GM18519 (cell line): ENCODE measurements at regions not wholly inside any gene's neighbourhood (a gene's known extent, or its start where the extent isn't known, plus 50 kb on each side); places are given as distances from the start of the nearest gene placed in this dataset.

Experiments used
- ATAC-seq: cut with Tn5 transposase; IDR thresholded peaks from one replicate; pipeline ENCODE4 v1.9.1; 2021; ENCODE audit warnings: mild to moderate bottlenecking, moderate library complexity; ENCODE audit not compliant: unreplicated experiment, low FRiP score

DNA sequence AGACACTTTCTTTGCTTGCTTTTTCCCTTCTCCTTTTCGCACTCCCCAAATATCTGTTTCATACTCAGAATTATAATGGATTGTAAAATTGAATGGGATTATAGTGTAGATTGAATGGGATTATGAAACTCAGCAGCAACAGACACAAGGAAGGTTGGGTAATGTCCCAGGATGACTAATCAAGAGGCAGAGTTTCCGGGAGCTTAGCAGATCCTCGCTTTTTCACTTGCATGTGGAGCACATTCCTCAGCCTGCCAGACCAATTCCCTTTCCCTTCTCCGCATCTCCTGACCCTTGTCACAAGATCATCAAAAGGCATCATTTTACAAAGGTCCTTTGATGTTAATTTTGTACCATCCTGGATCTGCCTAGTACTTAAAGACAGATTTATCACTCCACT is 55.1 kb upstream of the SLC1A1 start:
- ATAC-seq = no peak

DNA sequence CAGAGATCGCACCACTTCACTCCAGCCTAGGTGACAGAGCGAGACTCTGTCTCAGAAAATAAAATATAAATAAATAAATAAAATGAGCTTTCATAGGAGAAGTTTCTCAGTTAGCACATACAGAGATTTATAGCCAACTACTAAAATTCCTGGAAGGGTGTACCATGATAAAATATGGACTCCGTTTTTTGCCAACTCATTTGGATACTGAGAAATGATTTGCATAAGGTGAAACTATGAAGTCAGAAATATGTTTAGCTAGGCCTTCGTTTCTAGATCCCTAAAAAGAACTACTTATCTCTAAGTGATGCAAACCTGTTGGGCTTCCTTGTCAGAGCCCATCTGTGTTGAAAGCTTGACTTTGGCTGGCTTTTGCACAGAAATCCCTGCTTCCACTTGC is 56.9 kb upstream of the SLC1A1 start:
- ATAC-seq = no peak

- no peak for ATAC-seq
Measured at GRCh38 chr9:4430432-4431261, 59.6 kb upstream of the SLC1A1 start.

- no peak for ATAC-seq
Measured at GRCh38 chr9:4425319-4426045, 64.8 kb upstream of the SLC1A1 start.

DNA sequence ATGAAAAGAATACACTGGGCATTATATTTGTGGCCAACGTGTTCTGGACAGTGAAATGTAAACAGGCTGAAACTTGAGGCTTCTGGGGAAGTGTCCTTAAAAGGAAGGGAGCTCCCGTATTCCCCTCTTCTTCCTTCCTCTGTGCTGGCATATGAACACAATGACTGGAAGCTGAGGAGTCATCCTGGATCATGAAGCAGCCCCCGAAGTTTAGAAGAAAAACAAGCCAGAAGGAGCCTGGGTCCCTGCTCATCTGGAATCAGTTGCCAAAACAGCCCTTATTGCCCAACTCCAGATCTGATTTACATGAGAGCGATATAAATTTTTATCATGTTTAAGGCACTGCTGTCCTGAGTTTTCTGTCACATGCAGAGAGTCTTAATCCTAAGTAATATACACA is 65.4 kb upstream of the SLC1A1 start:
- no peak for ATAC-seq

DNA sequence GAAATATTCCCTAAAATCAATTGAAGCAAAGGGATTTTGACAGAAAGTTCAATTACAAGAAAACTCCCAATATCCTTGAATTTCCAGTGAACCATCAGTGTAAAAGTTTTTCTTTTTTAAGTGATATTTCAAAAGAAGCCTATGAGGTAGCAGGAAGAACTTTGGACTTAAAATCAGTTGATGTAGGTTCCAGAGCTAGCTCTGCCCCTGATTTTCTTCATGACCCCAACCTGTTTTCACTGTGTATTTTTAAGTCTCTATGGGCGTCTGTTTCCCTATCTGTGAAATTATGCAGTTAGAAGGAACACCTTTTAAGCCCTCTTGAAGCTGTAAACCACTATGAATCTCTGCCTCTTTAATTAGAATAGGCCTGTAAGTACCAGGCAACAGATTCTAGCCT is 66.2 kb upstream of the SLC1A1 start:
- ATAC-seq = no peak

DNA sequence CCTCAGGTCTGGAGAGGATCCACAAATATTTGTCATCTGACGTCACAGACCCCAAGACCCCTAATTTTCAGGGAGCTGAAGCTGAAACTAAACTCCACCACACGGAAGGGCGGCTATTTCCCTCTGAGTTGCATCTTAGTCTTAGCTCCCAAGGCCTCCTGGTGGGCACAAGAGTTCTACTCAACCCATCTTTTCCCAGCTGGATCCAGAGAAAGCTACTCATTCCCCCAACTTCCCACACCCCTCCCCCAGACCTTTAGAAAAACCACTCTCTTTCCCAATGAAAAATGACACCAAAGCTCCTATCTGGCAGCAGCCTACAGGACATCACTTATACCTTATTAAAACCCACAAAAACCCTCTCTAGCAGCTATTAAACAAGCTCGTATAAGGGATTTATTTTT is 67.1 kb upstream of the SLC1A1 start:
- no peak for ATAC-seq

- ATAC-seq = peak; percentile 70
Measured at GRCh38 chr9:4422495-4422894, 67.8 kb upstream of the SLC1A1 start.

GRCh38 chr9:4421847-4422246 is 68.4 kb upstream of the SLC1A1 start:
- no peak for ATAC-seq

DNA sequence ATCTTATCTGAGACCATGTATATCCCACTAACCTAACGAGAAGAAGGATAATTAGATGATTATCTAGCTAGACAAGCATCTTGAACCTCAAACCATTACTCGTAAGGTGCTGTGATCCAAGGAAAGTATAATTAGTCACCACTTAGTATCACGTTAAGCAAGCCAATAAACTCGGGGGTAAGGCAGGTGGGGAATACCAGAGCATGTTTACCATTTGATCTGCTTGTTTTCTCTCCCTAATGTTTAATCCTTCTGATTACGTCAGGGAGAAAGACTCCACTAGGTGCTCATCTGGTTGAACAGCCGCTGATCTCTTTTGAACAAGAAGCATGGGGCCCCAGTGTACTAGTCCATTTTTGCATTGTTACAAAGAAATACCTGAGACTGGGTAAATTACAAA is 69.9 kb upstream of the SLC1A1 start:
- no peak for ATAC-seq

GRCh38 chr9:4417578-4418325 is 72.5 kb upstream of the SLC1A1 start:
- no peak for ATAC-seq

DNA sequence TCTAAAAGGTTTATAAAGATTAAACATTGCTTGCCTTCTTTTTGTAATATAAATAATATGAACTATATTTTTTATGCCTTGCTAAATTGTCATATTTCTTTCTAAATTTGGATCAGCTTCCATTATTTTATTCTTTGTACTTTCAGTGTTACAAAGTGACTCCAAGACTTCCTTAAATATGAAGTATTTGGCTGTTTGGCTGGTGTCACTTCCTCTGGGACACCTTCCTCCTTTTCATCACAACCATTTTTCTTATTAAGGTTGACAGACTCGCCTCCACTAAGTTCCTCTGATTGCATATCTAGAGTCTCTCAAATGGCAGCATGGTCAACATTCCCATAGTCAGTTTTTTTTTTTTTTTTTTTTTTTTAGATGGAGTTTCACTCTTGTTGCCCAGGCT is 73.8 kb upstream of the SLC1A1 start:
- no peak for ATAC-seq

- no peak for ATAC-seq
Measured at GRCh38 chr9:4415281-4415680, 75.0 kb upstream of the SLC1A1 start.

- no peak for ATAC-seq
Measured at GRCh38 chr9:4413856-4414255, 76.4 kb upstream of the SLC1A1 start.

DNA sequence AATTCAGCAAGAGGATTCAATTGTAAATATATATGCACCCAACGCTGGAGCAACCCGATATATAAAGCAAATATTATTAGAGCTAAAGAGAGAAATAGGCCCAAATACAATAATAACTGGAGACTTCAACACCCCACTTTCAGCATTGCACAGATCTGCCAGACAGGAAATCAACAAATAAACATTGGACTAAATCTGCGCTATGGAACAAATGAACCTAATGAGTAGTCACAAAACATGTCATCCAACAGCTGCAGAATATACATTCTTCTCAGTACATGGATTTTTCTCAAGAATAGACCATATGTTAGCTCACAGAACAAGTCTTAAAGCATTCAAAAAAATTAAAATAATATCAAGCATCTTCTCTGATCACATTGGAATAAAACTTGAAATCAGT is 86.1 kb upstream of the SLC1A1 start:
- no peak for ATAC-seq

DNA sequence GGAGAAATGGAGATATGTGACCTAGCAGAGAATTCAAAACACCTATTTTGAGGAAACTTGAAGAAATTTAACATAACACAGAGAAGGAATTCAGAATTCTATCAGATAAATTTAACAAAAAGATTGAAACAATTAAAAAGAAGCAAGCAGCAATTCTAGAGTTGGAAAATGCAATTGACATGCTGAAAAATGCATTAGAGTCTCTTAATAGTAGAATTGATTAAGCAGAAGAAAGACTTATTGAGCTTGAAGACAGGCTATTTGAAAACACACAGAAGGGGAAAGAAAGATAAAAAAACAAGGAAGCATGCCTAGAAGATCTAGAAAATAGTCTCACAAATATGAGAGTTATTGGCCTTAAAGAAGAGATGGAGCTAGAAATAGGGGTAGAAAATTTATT is 87.8 kb upstream of the SLC1A1 start:
- ATAC-seq = no peak

- ATAC-seq = no peak
Measured at GRCh38 chr9:4400731-4401130, 89.5 kb upstream of the SLC1A1 start.

DNA sequence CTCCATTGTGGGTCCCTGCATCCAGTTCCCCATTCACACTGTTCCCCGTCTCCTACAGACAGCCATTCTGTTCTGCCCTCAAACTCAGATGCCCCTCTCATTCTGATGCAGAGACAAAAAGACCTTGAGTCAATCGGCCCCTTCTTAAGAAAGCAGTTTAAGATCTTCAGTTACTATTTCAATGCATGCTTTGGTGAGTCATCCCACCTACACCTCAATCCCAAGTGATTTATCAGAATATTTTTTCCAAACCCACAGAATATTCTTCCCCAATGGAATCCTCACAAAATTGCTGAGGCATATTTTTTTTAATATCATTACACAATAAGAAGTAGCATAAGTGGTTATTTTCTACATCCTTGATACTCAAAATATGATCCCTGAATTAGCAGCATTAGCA is 92.4 kb upstream of the SLC1A1 start:
- ATAC-seq = no peak

DNA sequence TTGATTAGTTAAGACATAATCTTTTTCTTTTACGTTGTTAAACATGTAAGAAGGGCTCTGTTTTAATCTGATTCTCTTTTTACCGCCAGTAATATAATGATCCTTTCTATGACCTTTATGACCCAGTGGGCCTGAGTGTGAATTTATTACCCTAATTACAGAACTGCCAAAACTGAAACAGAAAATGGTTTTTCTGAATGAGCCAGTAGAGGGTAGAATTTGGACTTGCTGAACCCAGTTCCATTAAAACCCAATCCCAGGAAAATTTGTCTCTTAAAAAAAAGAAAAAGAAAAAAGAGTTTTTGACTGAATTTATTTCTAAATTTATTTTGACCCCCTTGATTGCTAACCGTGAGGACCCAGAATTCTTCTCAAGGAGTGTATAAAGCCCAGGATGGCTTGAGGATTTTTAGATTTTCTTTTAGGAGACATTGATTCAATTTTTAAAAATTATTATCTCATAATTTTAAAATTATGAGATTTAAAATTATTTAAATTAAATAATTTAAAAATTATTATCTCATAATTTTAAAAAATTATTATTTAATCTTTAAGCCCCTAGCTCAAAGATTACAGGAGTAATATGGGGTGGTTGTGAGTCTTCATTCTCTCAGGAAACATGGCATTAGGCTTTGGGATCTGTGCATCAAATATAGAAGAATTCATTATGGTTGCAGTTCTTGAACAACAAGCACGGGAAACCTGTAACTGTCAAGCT is 94.1 kb upstream of the GLIS3 start:
- ATAC-seq = no peak

DNA sequence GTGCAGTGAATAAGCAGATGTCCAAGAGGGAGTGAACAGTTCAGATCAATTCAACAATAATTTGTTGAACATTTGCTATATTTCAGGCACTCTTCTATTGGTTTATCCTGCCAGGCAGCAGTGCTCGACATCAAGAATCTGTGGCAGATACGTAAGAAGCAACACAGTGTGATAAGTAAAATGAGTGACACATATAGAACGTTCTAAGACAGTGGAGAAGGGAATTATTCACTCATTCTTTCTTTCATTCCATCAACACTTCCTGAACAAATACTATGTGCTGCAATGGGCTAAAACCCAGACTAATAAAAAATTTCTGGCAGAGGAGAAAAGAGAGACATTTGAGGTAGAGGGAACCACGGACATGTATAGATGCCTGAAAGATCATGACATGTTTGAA is 89.9 kb upstream of the GLIS3 start:
- ATAC-seq = no peak

GRCh38 chr9:4389003-4389402 is 89.1 kb upstream of the GLIS3 start:
- no peak for ATAC-seq
